ENCODE measurements at regions not wholly inside any gene's neighbourhood (a gene's known extent, or its start where the extent isn't known, plus 50 kb on each side); places are given as distances from the start of the nearest gene placed in this dataset.
"Not testable (repeated sequence)": the region's sequence is repeated elsewhere in the genome, so short reads cannot be mapped to it uniquely, and the experiment has no call there.

- TF ChIP-seq CTBP1 (IDR thresholded peaks at IDR 0.05; ENCODE audit: borderline replicate concordance), result peak; percentile 95
- TF ChIP-seq MEIS2 (IDR thresholded peaks at IDR 0.05; ENCODE audit: partially characterized antibody), result peak; percentile 72
- peak; percentile 84 for TF ChIP-seq SOX6 (IDR thresholded peaks at IDR 0.05)
- peak in 1 of 2 experiments; percentile 77; a peak in 2 of 4 replicates for TF ChIP-seq HDAC1 (IDR thresholded peaks at IDR 0.05)
- peak; percentile 35 to 75; a peak in 3 of 4 replicates for TF ChIP-seq RCOR1 (IDR thresholded peaks at IDR 0.05; ENCODE audit: borderline replicate concordance in 1 of 2, low read depth in 2 of 2, low read length in 2 of 2)
- 0 out of 2 replicates have a peak, but pooled peaks have one; percentile 15 for TF ChIP-seq JUND (IDR thresholded peaks at IDR 0.05; ENCODE audit: borderline replicate concordance, low read depth, low read length)
- not testable (repeated sequence) for TF ChIP-seq JUND (tag; IDR thresholded peaks at IDR 0.05; ENCODE audit: borderline replicate concordance, low read depth, low read length); MYC (CRISPR knock-in tag; IDR thresholded peaks at IDR 0.05; ENCODE audit: borderline replicate concordance, low read depth)
- peak; percentile 70 for TF ChIP-seq RFX1 (IDR thresholded peaks at IDR 0.05)
- TF ChIP-seq GATA2 (CRISPR knock-in tag; IDR thresholded peaks at IDR 0.05), result peak; percentile 84
- 0 out of 2 replicates have a peak, but pooled peaks have one; percentile 37 for TF ChIP-seq ZNF175 (CRISPR knock-in tag; IDR thresholded peaks at IDR 0.05; ENCODE audit: low read depth)
- 0 out of 2 replicates have a peak, but pooled peaks have one; percentile 15 for TF ChIP-seq TCF7L2 (IDR thresholded peaks at IDR 0.05; ENCODE audit: low read depth, low read length)
- TF ChIP-seq TFAP4 (CRISPR knock-in tag; IDR thresholded peaks at IDR 0.05; ENCODE audit: borderline replicate concordance), result peak; percentile 86; the same call in 1 of the 2 replicates
- TF ChIP-seq ATF7 (IDR thresholded peaks at IDR 0.05), result peak; percentile 63
- peak; percentile 89 for TF ChIP-seq NCOR1 (IDR thresholded peaks at IDR 0.05)
- peak; percentile 67; the same call in 1 of the 2 replicates for TF ChIP-seq NCOA1 (IDR thresholded peaks at IDR 0.05; ENCODE audit: low read depth)
- TF ChIP-seq EP300 (IDR thresholded peaks at IDR 0.05; ENCODE audit: low read length), result peak; percentile 76
- TF ChIP-seq ARID1B (IDR thresholded peaks at IDR 0.05), result peak; percentile 90
- 0 out of 2 replicates have a peak, but pooled peaks have one; percentile 24 for TF ChIP-seq SP1 (CRISPR knock-in tag; IDR thresholded peaks at IDR 0.05)
- TF ChIP-seq L3MBTL2 (IDR thresholded peaks at IDR 0.05), result peak; percentile 57
- peak; percentile 59 for TF ChIP-seq HDAC3 (IDR thresholded peaks at IDR 0.05; ENCODE audit: borderline replicate concordance, partially characterized antibody)
- peak; percentile 55; the same call in 1 of the 2 replicates for TF ChIP-seq ELF1 (tag; IDR thresholded peaks at IDR 0.05)
- TF ChIP-seq SMARCA4 (IDR thresholded peaks at IDR 0.05), result peak; percentile 67; the same call in 1 of the 2 replicates
- TF ChIP-seq MYC (IDR thresholded peaks at IDR 0.05; ENCODE audit: low read depth, low read length), result peak; percentile 71
- peak in 1 of 2 experiments; percentile 22; a peak in 1 of 4 replicates for TF ChIP-seq SRF (CRISPR knock-in tag; IDR thresholded peaks at IDR 0.05)
- TF ChIP-seq NRF1 (conservative IDR thresholded peaks at IDR 0.05 in 1 of 2, IDR thresholded peaks at IDR 0.05 in 1 of 2), result peak; percentile 52 to 61; a peak in 3 of 4 replicates
- TF ChIP-seq VEZF1 (CRISPR knock-in tag; IDR thresholded peaks at IDR 0.05), result peak; percentile 77
- TF ChIP-seq KDM1A (IDR thresholded peaks at IDR 0.05), result peak; percentile 74 to 89
- peak; percentile 18 for TF ChIP-seq HNRNPLL (IDR thresholded peaks at IDR 0.05; ENCODE audit: low read depth, low read length, poor library complexity, severe bottlenecking)
- TF ChIP-seq MECOM (CRISPR knock-in tag; IDR thresholded peaks at IDR 0.05), result peak; percentile 82; the same call in 1 of the 2 replicates
Measured at GRCh38 chr16:88149158-88149603, 197.9 kb downstream of the BANP start (continued).

Data from K562 (cell line).